GM21390 (cell line): ENCODE measurements at regions not wholly inside any gene's neighbourhood (a gene's known extent, or its start where the extent isn't known, plus 50 kb on each side); places are given as distances from the start of the nearest gene placed in this dataset.

Experiments
- ATAC-seq: cut with Tn5 transposase; IDR thresholded peaks from one replicate; pipeline ENCODE4 v1.9.1; 2021; ENCODE audit not compliant: unreplicated experiment

DNA sequence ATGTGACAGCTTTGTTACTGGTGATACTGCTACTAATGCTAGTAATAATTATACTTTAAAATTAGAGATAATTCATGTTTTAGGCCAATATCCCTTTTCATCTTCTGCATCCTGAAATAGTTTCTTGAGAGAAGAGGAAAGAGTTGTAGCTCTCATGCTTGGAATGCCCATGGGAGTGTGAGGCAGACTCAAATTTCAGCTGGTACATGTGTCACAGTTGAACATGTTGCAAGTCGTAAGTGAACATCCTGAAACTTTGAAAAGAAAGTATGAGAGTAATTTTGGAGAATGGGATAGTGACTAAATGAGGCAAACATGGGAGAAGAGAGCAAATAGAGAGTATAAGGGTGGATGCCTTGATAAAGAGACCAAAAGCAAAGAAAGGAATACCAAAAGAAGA, 168.0 kb downstream of the TMTC3 start:
- ATAC-seq = no peak

DNA sequence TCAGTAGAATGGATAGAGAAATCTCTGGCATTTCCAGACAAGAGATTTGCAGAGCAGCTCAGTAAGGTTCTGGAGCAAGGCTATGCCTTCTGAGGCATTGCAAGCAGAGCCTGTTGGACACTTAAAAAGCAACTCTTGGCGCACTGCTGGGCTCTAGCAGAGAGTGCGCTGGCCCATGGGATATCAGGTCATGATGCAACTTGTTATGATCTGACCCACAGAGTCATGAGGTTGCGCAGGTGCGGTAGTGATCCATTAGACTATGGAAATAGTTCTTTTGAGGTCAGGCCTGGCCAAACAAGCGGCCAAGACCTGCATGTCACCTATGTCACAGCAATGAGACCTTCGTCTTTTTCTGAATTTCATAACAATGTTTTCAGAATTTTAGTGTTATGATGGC, 168.6 kb downstream of the TMTC3 start:
- no peak for ATAC-seq

DNA sequence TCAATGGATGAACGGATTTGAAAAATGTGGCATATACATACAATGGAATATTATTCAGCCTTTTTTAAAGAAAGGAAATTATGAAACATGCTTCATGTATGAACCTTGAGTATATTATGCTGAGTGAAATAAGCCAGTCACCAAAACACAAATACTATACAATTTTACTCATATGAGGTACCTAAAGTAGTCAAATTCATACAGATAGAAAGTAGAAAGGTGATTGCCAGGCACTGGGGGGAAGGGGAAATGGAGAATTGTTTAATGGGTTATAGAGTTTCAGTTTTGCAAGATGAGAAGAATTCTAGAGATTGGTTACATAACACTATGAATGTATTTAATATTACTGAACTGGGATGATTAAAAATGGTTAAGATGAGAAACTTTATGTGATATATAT, 171.4 kb downstream of the TMTC3 start:
- ATAC-seq = no peak

DNA sequence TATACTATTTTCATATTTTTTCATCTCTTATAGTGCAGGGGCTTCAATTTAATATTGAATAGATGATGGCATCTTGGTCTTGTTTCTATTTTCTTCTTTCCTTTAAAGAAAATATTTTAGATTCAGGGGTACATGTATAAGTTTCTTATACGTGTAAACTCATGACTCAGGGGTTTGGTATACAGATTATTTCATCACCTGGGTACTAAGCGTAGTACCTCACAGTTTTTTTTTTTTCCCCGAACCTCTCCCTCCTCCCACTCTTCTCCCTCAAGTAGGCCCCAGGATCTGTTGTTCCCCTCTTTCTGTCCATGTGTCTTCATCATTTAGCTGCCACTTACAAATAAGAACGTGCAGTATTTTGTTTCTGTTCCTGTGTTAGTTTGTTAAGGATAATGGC, 172.6 kb downstream of the TMTC3 start:
- no peak for ATAC-seq

DNA sequence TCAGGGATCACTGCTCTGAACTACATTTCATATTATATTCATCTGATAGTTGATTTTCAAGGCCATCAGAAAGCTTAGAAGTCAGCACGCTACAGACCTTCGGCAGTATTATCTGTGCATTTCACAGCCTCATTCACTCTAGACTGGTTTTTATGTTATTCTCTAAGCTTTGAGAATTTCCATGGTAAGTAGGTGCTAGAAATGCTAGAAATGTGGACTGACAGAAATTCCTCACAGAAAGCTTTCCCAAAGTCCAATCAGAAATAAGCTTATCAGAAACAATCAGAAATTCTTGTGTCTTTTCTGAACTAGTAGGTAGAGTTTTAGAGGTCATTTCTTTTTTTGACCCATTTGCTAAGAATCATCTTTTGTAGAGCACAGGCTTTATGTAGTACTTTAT, 176.6 kb downstream of the TMTC3 start:
- no peak for ATAC-seq

DNA sequence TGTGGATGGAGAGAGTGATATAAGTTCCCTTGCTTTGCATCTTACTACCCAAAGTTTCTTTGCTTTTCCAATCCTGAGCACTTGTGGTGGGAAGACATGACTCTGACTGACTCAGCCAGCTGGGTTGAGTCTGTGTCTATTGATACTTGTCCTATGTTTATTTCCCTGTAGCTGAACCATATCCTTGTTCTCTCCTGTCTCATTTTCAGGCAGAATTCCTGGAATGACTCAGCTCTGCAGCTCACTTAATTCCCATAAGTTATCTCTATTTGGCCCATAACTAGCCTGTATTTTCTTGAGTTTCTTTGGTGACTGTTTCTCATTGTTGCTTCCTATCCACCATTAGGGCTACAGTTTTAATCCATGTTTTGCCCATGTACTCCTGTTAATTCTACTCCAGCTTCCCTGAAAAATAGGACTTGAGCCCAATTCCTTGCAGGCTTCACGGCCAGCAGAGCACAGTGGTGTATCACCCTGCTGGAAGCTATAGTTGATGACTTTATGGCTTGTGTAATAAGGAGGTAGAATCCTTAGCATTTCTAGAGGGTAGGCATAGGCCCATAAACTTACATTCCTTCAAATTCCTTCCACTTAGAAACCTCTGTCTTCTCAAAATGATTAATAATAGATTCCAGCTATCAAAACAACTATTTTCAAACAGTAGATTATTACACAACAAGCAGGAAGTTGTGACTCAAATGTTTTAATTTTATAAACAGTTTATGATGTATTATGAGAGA, 183.1 kb downstream of the TMTC3 start:
- no peak for ATAC-seq

DNA sequence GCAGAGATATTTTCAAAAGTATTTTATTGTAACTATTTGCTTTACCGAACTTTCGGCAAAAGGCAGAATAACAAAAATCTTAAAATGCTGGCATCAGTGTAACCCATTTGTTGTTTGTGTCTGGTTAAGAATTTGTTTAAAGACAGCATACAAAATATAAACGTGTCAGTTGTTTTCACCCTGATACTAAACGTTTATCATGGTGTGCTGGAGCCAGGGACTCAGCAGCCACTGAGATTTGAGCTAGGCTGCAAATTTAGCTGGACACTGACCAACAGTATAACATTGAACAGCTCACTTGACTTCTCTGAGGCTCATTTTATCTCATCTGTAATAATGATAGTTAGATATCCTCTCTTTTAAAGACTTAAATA, 183.7 kb downstream of the TMTC3 start:
- no peak for ATAC-seq

DNA sequence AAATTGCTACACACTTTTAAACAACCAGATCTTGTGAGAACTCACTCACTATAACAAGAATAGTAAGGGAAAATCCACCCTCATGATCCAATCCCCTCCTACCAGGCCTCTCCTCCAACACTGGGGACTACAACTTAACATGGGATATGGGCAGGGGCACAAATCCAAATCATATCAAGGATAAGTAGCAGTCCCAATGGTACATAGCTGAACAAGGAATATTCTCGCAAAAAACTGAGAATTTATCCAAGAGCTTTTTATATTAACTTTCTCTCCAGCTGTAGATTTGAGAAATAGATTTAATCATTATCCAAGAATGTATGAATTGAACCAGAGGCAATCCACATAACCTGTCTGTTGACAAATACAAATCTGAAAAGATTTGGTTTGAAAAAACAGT, 185.2 kb downstream of the TMTC3 start:
- no peak for ATAC-seq

DNA sequence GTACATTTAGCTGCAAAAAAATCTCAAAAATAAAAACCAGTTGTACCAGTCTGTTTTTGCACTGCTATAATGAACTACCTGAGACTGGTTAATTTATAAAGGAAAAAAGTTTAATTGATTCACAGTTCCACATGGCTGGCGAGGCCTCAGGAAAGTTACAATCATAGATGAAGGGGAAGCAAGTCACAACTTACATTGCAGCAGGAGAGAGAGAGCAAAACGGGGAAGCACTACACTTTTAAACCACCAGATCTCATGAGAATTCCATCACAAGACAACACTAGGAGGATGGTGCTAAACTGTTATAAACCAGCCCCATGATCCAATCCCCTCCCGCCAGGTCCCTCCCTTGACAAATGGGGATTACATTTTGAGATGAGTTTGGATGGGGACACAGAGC, 186.0 kb downstream of the TMTC3 start:
- no peak for ATAC-seq

DNA sequence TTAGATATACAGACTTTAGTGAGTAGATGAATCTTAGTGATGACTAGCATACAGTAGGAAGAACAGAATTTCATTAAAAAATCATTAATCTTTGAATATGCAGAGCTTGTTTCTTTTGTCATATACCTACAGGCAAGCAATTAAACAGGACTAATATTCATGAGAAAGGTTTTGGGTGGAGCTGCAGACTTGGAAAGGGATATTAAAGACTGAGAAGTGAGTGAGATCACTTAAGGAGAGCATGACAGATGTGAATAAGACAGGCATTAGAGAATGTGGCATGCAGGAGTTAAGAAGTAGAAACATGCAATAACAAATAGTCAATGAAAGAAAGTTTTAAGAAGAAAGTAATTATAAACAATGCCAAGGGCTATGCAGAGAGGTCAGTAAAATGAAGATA, 187.7 kb downstream of the TMTC3 start:
- no peak for ATAC-seq

DNA sequence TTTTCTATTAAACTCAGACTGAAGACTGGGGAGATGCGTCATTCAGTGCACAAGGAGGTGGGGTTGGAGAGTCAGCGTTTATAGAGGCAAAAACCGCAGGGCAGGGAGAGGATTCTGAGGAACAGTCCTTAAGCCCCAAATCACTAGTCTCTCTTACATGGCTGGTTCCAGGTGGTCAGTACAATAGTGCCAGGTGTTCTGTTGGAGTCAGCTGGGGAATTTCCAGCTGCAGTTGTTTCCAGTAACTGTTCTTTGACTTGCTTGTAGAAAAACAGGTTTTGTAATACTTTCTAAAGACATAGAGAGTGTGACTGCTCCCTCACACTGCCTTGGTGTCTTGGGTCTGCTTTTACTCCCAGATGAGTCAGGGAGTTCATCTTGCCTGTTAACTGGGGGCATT, 192.2 kb downstream of the TMTC3 start:
- ATAC-seq = no peak

DNA sequence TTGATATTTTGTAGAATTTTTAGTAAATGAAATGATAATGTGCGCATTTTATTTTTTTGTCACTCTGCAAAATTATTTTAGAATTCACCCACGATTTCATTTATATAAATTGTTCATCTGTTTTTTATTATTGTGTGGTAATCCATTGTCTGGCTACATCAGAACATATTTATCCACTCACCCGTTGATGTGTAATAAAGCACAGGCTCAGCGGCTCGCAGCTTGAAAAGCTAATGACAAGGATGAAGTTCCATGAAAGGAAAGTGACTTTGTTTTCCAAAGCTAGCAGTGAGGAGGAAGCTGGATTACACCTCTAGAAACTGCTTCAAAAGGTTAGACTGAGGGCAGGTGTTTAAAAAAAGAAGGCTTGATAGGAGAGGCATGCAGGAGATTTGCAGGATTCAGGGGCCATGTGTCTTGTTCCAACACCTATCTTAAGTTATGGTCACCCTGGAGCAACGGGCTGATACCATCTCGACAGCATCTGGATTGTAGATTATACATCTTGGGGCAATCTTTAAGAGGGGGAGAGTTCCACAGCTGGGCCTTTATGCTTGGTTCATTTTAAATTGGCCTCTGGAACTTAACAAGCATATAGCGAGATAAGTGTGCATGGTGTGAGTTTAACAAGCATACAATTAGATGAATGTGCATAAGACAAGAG, 194.1 kb downstream of the TMTC3 start:
- no peak for ATAC-seq

DNA sequence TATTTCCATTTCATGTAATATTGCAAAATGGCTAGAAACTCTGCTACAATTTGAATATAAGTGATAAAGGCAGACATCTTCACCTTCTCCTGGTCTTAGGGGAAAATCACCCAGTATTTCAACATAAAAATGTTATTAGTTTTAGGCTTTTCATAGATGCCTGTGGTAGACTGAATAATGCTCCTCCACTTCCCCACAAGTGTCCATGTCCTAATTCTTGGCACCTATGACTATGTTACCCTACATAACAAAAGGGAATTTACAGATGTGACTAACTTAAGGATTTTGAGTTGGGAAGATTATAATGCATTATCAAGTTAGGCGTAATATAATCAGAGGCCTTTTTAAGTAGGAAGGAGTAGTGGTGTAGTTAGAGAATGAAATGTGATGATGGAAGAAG, 196.4 kb downstream of the TMTC3 start:
- ATAC-seq = no peak

DNA sequence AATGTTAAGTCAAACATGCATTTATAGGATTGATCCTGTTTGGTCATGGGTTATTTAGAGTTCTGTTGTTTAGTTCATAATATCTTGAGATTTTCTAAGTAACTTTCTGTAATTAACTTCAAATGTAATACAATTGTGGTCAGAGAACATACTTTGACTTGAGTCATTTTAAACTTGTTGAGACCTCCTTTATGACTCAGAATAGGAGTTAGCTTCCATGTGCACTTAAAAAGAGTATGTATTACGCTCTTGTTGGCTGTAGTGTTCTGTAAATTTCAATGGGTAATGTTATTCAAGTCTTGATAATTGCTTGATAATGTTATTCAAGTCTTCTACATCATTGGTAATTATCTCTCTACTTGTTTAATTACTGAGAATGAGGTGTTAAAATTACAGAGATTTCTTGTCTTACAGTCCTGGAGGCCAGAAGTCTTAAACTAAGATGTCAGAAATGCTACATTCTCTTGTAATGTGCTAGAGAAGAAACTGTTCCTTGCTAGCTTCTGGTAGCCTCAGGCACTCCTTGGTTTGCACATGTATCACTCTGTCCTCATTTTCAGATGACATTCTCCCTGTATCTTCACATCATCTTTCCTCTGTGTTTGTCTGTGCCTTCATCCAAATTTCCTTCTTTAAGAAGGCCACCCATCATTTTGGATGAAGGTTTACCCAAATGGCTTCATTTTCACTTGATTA, 197.3 kb downstream of the TMTC3 start:
- no peak for ATAC-seq

DNA sequence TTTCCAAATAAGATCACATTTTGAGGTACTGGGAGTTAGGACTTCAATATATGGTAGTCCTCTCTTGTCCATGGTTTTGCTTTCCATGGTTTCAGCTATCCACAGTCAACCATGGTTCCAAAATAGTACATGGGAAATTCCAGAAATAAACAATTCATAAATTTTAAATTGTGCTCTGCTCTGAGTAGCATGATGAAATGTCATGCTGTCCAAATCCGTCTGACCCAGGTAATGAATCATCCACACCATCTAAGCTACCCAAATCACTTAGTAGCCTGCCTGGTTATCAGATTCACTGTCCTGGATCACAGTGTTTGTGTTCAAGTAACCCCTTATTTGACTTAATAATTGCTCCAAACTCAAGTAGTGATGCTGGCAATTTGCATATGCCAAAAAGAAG, 197.9 kb downstream of the TMTC3 start:
- no peak for ATAC-seq

DNA sequence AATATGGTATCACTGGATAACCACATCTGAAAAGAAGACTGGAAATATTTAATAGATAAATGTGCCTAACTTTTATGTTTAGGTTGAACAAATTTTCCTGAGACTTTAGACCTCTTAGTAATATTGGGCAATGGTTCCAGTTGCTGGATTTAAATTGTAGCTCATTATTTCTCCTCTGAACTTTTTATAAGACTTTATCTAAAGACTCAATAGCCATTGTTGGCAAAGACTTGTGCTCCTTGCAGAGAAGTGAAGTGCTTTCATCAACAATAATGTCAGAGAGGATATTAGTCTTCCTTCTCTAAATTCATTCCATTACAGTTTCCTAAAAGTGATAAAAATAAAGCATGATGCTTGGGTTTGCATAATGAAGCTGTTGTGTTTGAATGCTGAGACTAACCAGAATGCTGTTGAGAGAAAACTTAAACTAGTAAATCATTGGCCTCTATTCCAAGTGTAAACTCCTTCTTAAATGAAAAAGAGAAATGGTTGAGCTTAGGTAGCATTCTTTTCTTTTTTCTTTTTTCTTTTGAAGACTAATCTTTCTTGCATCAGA, 200.2 kb downstream of the TMTC3 start:
- ATAC-seq = no peak

DNA sequence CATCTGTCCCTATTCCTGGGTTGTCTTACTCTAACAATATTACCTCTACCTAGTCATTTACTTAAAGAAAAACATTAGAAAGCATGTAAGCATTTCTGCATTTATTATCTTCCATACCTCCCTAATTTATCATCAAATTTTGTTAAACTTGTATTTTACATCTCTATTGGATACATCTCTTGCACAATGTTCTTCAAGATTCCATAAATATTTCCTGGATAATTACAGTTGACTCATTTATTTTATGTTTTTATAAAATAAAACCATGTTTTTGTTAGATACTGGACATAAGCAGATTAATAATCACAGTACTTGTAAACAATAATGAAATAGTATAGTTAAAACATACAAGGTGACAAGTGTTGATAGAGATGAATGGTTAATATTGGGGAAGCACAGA, 209.0 kb downstream of the TMTC3 start:
- no peak for ATAC-seq

DNA sequence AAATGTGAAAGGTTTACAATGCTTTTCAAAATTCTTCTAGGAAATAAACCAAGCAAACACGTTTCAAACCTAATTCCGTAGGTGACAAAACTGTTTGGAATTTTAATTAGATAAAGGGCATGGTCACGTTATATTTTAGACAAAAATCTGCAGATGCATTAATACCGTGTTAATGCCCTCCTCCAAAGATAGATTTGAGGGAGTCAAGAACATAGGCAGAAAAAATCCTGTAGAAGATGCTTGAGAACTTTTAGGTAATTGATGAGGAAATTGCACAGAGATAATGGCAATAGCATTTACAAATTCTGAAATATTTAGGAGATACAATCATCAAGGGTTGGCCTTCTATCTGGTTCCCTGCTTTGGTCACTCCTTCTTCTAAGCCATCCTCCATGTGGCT, 212.6 kb downstream of the TMTC3 start:
- ATAC-seq = no peak

DNA sequence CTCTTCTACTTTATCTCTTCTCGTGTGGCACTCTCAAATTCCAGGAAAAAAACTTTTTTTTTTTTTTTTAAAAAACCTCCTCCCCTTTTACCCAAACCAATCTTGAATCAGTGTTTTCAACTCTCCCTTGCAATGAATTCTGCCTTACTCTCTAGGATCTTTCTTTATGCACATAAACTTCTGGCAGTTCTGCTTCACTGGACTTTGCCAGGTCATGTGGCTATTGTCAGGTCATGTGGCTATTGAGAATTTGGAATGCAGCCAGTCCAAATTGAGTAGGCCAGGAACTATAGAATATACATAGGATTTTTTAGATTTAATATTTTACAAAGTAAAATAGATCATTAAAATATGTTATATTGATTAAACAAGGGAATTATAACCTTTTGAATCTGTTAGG, 218.2 kb downstream of the TMTC3 start:
- ATAC-seq = no peak

DNA sequence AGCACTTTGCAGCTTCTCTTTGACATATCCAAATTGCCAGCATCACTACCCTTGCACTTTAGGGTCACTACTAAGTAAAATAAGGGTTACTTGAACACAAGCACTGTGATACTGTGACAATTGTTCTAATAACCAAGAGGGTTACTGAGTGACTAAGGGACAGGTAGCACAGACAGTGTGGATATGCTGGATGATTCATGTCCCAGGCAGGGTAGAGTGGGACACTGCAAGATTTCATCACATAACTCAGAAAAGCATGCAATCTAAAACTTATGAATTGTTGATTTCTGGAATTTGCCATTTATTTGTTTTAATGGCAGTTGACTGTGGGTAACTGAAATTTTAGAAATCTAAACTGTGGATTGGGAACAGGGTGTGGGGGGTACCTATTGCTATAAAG, 218.8 kb downstream of the KITLG start:
- no peak for ATAC-seq

DNA sequence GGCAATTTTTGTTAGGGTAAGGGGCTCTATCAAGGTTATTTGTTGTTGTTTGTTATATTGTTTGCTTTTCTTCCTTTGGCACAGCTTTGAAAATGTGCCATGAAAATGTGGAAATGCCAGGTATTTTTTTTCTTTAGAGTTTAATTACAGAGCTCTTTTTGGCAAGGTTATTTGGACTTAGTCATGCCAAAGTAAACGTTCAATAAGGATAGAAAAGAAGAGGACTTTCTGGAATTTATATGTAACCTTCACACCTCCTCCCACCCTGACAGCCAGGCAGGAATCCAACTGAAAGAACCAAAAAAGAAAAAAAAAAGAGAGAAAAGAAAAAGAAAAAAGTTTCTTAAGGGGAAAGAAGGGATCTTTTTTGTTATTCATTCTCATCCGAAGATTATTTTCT, 217.8 kb downstream of the KITLG start:
- no peak for ATAC-seq

DNA sequence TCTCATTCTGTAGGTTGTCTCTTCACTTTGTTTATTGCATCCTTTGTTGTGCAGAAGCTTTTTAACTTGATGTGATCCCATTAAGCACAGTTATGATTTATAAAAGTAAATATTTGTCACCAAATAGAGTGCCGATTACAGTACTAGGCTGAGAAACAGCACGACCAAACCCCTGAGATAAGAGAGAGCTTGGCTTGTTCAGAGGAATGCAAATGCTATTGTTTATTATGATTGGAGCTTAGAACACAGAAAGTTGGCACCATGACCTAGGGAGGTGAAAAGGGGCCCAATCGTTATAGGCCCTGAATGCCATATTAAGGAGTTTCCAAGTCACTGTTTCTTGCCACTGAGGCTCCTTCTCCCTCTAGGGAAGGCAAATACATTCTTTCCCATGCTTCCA, 214.9 kb downstream of the KITLG start:
- no peak for ATAC-seq
